GM12878 (cell line): ENCODE measurements at regions not wholly inside any gene's neighbourhood (a gene's known extent, or its start where the extent isn't known, plus 50 kb on each side); places are given as distances from the start of the nearest gene placed in this dataset.

Experiments
- ATAC-seq: fragments of 200-7000 bp; cut with Tn5 transposase; 3 replicates; pipeline ENCODE4 v1.9.1; 2020; ENCODE audit warnings: mild to moderate bottlenecking, moderate library complexity
- BruUV-seq: library from RNA; stranded (reverse); fragments of 400-500 nt; replicated peaks from 2 replicates; lab custom pipeline; 2021; lab: Mats Ljungman, UMichigan
- CTCF ChIA-PET: fragments of 300-600 bp; sonication (Branson Sonifier 250); formaldehyde crosslinking; extraction: SDS; loops from one replicate; lab custom pipeline; 2021; ENCODE audit warnings: inconsistent platforms; lab: Yijun Ruan, JAX
- POLR2A ChIA-PET: fragments of 350-600 bp; formaldehyde crosslinking; extraction: SDS; loops from one replicate; lab custom pipeline; 2021; ENCODE audit warnings: inconsistent platforms; lab: Charles Lee
- RAD21 ChIA-PET: fragments of 300-600 bp; sonication (Branson Sonifier 250); formaldehyde crosslinking; loops from one replicate; lab custom pipeline; 2023; ENCODE audit warnings: antibody characterized with exemption; ENCODE audit not compliant: unreplicated experiment; lab: Charles Lee
- SMC1A ChIA-PET: fragments of 300-600 bp; sonication (Branson Sonifier 250); formaldehyde crosslinking; loops from one replicate; lab custom pipeline; 2023; ENCODE audit not compliant: unreplicated experiment, uncharacterized antibody; lab: Charles Lee
- DNase-seq: peaks from one replicate; pipeline ENCODE4 v3.0.0-alpha.2; 2011; ENCODE audit warnings: low read depth, low spot score
- FAIRE-seq: peaks from 3 replicates; lab custom pipeline; 2011; peaks lifted over from hg19 to GRCh38; lab: Jason Lieb, UNC
- H2AFZ ChIP-seq: 2 replicates; pipeline ENCODE4 v1.6.0; 2011; ENCODE audit warnings: low read depth, low read length, control low read depth; ENCODE audit not compliant: control insufficient read depth
- H3K27ac ChIP-seq: 2 replicates; pipeline ENCODE4 v1.5.1; 2011; ENCODE audit warnings: control low read depth; ENCODE audit not compliant: control insufficient read depth, insufficient read depth
- H3K27me3 ChIP-seq, 2 experiments: replicated peaks in 1 of 2; 2 replicates each; pipeline versions ENCODE4 v1.6.0 to v1.6.1; 2011; ENCODE audit warnings: low read length in 1 of 2; ENCODE audit not compliant: control insufficient read depth in 2 of 2, insufficient read depth in 2 of 2
- H3K36me3 ChIP-seq, 2 experiments: 2 replicates each; pipeline ENCODE4 v1.5.1; 2011; ENCODE audit warnings: low read length in 1 of 2; ENCODE audit not compliant: control insufficient read depth in 2 of 2, insufficient read depth in 2 of 2
- H3K4me1 ChIP-seq: 2 replicates; pipeline ENCODE4 v1.6.1; 2011; ENCODE audit warnings: mild to moderate bottlenecking, low read length, moderate library complexity, mixed read lengths; ENCODE audit not compliant: control insufficient read depth, insufficient read depth
- H3K4me2 ChIP-seq: 2 replicates; pipeline ENCODE4 v1.6.0; 2011; ENCODE audit warnings: control low read depth; ENCODE audit not compliant: control insufficient read depth, insufficient read depth
- H3K4me3 ChIP-seq: fragments of 200-600 bp; sonication (generic); 2 replicates; pipeline ENCODE4 v1.5.1; 2016
- H3K79me2 ChIP-seq: 2 replicates; pipeline ENCODE4 v1.6.0; 2011; ENCODE audit warnings: low read length; ENCODE audit not compliant: control insufficient read depth, insufficient read depth
- H3K9ac ChIP-seq: 2 replicates; pipeline ENCODE4 v1.8.0; 2011; ENCODE audit warnings: low read length, control low read depth, mixed read lengths; ENCODE audit not compliant: control insufficient read depth, insufficient read depth
- H3K9me3 ChIP-seq: replicated peaks from 3 replicates; pipeline ENCODE4 v1.5.1; 2011; ENCODE audit warnings: mild to moderate bottlenecking, low read length; ENCODE audit not compliant: control insufficient read depth, insufficient read depth
- H4K20me1 ChIP-seq: 2 replicates; pipeline ENCODE4 v1.6.0; 2011; ENCODE audit not compliant: control insufficient read depth, insufficient read depth
- BCL3 ChIP-seq: IDR thresholded peaks from 2 replicates; pipeline ENCODE4 v1.6.1; 2011; ENCODE audit warnings: borderline replicate concordance, low read depth, mild to moderate bottlenecking, moderate library complexity, low read length; ENCODE audit not compliant: insufficient read depth, poor library complexity, severe bottlenecking
- CHD4 ChIP-seq: fragments of 200-600 bp; sonication (generic); IDR thresholded peaks from 2 replicates; pipeline ENCODE4 v1.6.1; 2016; ENCODE audit warnings: mild to moderate bottlenecking
- CREB1 ChIP-seq: IDR thresholded peaks from 2 replicates; pipeline ENCODE4 v1.6.1; 2012; ENCODE audit warnings: low read depth, mild to moderate bottlenecking, inconsistent platforms
- DPF2 ChIP-seq: fragments of 450-650 bp; IDR thresholded peaks from 2 replicates; pipeline ENCODE4 v1.6.1; 2017; ENCODE audit warnings: mild to moderate bottlenecking
- EGR1 ChIP-seq, 2 experiments: IDR thresholded peaks; 1 replicate in 1 of 2; 2 replicates in 1 of 2; pipeline ENCODE4 v1.6.1; 2011 to 2012; ENCODE audit warnings: low read depth in 2 of 2, low read length in 2 of 2, borderline replicate concordance in 1 of 2, mild to moderate bottlenecking in 1 of 2, moderate library complexity in 1 of 2
- NKRF ChIP-seq: fragments of 450-650 bp; conservative IDR thresholded peaks from 2 replicates; pipeline ENCODE4 v1.6.1; 2017; ENCODE audit warnings: mild to moderate bottlenecking, moderate library complexity
- POLR2A ChIP-seq: IDR thresholded peaks from 2 replicates; pipeline ENCODE4 v1.6.1; 2011; ENCODE audit warnings: low read depth, mild to moderate bottlenecking, low read length
- POU2F2 ChIP-seq: IDR thresholded peaks from 3 replicates; pipeline ENCODE4 v1.6.1; 2011; ENCODE audit warnings: low read depth, mild to moderate bottlenecking, low read length, borderline replicate concordance
- RAD21 ChIP-seq: IDR thresholded peaks from 2 replicates; pipeline ENCODE4 v1.6.1; 2011; ENCODE audit warnings: mild to moderate bottlenecking, low read depth, low read length, moderate library complexity; ENCODE audit not compliant: insufficient read depth
- SP1 ChIP-seq: IDR thresholded peaks from one replicate; pipeline ENCODE4 v1.6.1; 2011; ENCODE audit warnings: low read depth, low read length
- TAF1 ChIP-seq: IDR thresholded peaks from 2 replicates; pipeline ENCODE4 v1.6.1; 2011; ENCODE audit warnings: mild to moderate bottlenecking, low read depth, low read length, borderline replicate concordance
- TARDBP ChIP-seq: IDR thresholded peaks from 2 replicates; pipeline ENCODE4 v1.6.1; 2016; ENCODE audit warnings: borderline replicate concordance
- ZBED1 ChIP-seq: IDR thresholded peaks from 2 replicates; pipeline ENCODE4 v1.6.1; 2016; ENCODE audit warnings: borderline replicate concordance
- ZNF217 ChIP-seq: fragments of 450-650 bp; IDR thresholded peaks from 2 replicates; pipeline ENCODE4 v1.6.1; 2017; ENCODE audit warnings: antibody characterized with exemption, mild to moderate bottlenecking
- ZNF687 ChIP-seq: fragments of 450-650 bp; IDR thresholded peaks from 2 replicates; pipeline ENCODE4 v1.6.1; 2017; ENCODE audit warnings: mild to moderate bottlenecking, moderate library complexity
- ZSCAN29 ChIP-seq: fragments of 450-650 bp; IDR thresholded peaks from 2 replicates; pipeline ENCODE4 v1.6.1; 2017; ENCODE audit warnings: mild to moderate bottlenecking, moderate library complexity
- WGBS: methylation state at CpG from one replicate; pipeline ENCODE4 v1.1.6; 2016; ENCODE audit warnings: low lambda C conversion rate; ENCODE audit not compliant: insufficient replicate concordance, insufficient coverage; ENCODE audit errors: missing lambda C conversion rate; 5-methylcytosine and 5-hydroxymethylcytosine counted together
- in situ Hi-C: fragments of 300-500 bp; cut with MboI; formaldehyde crosslinking; loops from 9 replicates; pipeline ENCODE4 v1.14.3; 2018; ENCODE audit warnings: mixed read lengths
- intact Hi-C: fragments of 100-400 bp; cut with micrococcal nuclease; formaldehyde crosslinking; loops from one replicate; pipeline ENCODE4 v1.14.2; 2022; ENCODE audit not compliant: unreplicated experiment
- TF ChIP-seq, protein P1 (sequence below): IDR thresholded peaks from 2 replicates; pipeline ENCODE4 v1.6.1; 2011; ENCODE audit warnings: low read depth, low read length, improper control_type of control experiment, borderline replicate concordance

DNA sequence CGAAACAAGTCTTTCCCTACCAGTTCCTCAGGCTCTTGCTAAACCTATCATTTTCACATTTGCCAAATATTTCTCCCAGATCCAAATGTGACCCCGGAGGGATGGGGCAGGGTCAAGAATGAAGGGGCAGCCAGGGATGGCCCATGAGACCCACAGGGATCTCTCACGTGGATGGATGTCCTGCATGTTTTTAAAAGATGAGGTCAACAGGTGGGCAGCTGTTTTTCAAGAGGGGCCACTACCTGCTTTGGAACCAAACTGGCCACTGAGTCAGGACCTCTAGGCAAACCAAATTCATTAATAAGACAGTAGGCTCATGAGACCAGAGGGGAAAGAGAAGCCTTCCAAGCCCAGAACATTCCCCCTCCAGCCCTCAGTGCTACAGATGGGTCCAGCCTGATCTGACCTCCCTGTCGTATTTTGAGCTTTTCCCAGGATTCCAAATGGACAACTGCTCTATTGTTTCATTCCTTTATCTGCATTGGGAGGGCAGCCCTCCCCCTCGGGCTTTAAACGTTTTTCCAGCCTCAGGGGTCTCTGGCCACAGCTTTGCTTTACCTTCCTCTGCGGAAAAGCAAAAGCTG is 252.5 kb upstream of the IRF2BP2 start:
- H3K4me2 ChIP-seq = no peak overlapping the region
- no peak overlapping the region for H3K4me3 ChIP-seq
- H3K9me3 ChIP-seq = peaks cover 4% of the 10 kb centered on the region; the same call in 2 of the 3 replicates
- no peak for FAIRE-seq
- H3K4me1 ChIP-seq = peaks cover 8% of the 10 kb centered on the region; the same call in 1 of the 2 replicates
- 37% methylated on average over 7 of the region's 7 CpGs for WGBS
- ATAC-seq = no peak
- CTCF ChIA-PET = interaction anchor here (0.6 to 1.2 kb wide), 2 partner anchors 159 to 231 kb away, joined by 3 read pairs; no protein-coding TSS in a partner anchor
- no peak for DNase-seq
- SMC1A ChIA-PET = interaction anchor here (0.8 to 8.7 kb wide), 6 partner anchors 8 to 87 kb away, joined by 3 to 49 read pairs (median 4); no protein-coding TSS in a partner anchor
- in situ Hi-C loops = no loop called here
- no peak overlapping the region for H2AFZ ChIP-seq
- intact Hi-C loops = no loop called here
- no peaks in the 10 kb centered on the region; a peak in 1 of 4 replicates for H3K27me3 ChIP-seq
- RAD21 ChIA-PET = interaction anchor here (0.6 to 1.5 kb wide), 3 partner anchors 17 to 139 kb away, joined by 3 read pairs; no protein-coding TSS in a partner anchor
- H4K20me1 ChIP-seq = no peaks in the 10 kb centered on the region
- no peak overlapping the region for H3K27ac ChIP-seq
- H3K9ac ChIP-seq = no peak overlapping the region
- no TSS peak for BruUV-seq
- no peaks in the 10 kb centered on the region for H3K79me2 ChIP-seq
- H3K36me3 ChIP-seq = no peaks in the 10 kb centered on the region
- POLR2A ChIA-PET = interaction anchor here (0.8 kb wide), 1 partner anchor 67 kb away, joined by 3 read pairs; no protein-coding TSS in a partner anchor
- TF ChIP-seq, protein P1, sequence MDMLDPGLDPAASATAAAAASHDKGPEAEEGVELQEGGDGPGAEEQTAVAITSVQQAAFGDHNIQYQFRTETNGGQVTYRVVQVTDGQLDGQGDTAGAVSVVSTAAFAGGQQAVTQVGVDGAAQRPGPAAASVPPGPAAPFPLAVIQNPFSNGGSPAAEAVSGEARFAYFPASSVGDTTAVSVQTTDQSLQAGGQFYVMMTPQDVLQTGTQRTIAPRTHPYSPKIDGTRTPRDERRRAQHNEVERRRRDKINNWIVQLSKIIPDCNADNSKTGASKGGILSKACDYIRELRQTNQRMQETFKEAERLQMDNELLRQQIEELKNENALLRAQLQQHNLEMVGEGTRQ = no peak
- TF ChIP-seq ZNF687 (no peak), CREB1 (no peak), NKRF (no peak), CHD4 (no peak), ZNF217 (no peak), POLR2A (no peak), SP1 (no peak), EGR1 (IDR thresholded peaks at IDR 0.05; ENCODE audit: borderline replicate concordance in 1 of 2, low read depth in 2 of 2, low read length in 2 of 2) (no peak), DPF2 (no peak), ZBED1 (no peak), POU2F2 (no peak), TAF1 (no peak), BCL3 (no peak), TARDBP (no peak), ZSCAN29 (no peak), RAD21 (no peak)
